CD14-positive monocyte (primary cell): ENCODE measurements at regions not wholly inside any gene's neighbourhood (a gene's known extent, or its start where the extent isn't known, plus 50 kb on each side); places are given as distances from the start of the nearest gene placed in this dataset.

Source experiments
- DNase-seq, 3 donors: peaks; one replicate each; pipeline ENCODE4 v3.0.0-alpha.2; 2011 to 2022
- H2AFZ ChIP-seq: 2 replicates; pipeline ENCODE4 v1.6.0; 2012; ENCODE audit warnings: mild to moderate bottlenecking, low read depth, low read length, inconsistent platforms; ENCODE audit not compliant: insufficient read depth, poor library complexity, severe bottlenecking
- H3K27ac ChIP-seq, 2 donors: 1 replicate in 1 of 2; 2 replicates in 1 of 2; pipeline ENCODE4 v1.5.1; 2012 to 2013; ENCODE audit warnings: low read length in 2 of 2, control low read depth in 1 of 2, inconsistent platforms in 1 of 2, low read depth in 1 of 2, mild to moderate bottlenecking in 1 of 2
- H3K27me3 ChIP-seq, 2 donors: one replicate each; pipeline versions ENCODE4 v1.6.0 to v1.6.1; 2011 to 2013; ENCODE audit warnings: low read length in 2 of 2; ENCODE audit not compliant: control insufficient read depth in 2 of 2, insufficient read depth in 2 of 2
- H3K36me3 ChIP-seq, 2 donors: replicated peaks in 1 of 2; 1 replicate in 1 of 2; 2 replicates in 1 of 2; pipeline versions ENCODE4 v1.5.1 to v1.6.1; 2012 to 2013; ENCODE audit warnings: low read length in 2 of 2, control low read depth in 1 of 2, inconsistent platforms in 1 of 2, mild to moderate bottlenecking in 1 of 2; ENCODE audit not compliant: insufficient read depth in 2 of 2, control insufficient read depth in 1 of 2
- H3K4me1 ChIP-seq, 2 donors: 1 replicate in 1 of 2; 2 replicates in 1 of 2; pipeline versions ENCODE4 v1.5.1 to v1.6.1; 2012 to 2013; ENCODE audit warnings: low read length in 2 of 2, control low read depth in 1 of 2, inconsistent platforms in 1 of 2, mild to moderate bottlenecking in 1 of 2, moderate library complexity in 1 of 2; ENCODE audit not compliant: insufficient read depth in 2 of 2, control insufficient read depth in 1 of 2
- H3K4me2 ChIP-seq: replicated peaks from 2 replicates; pipeline ENCODE3; 2012; ENCODE audit warnings: low read length, moderate library complexity, mild to moderate bottlenecking; ENCODE audit not compliant: poor library complexity, severe bottlenecking; ENCODE audit errors: extremely low read depth
- H3K4me3 ChIP-seq, 3 experiments: fragments of 200-600 bp in 1 of 3; sonication (generic) in 1 of 3; replicated peaks in 1 of 3; 1 replicate in 2 of 3; 2 replicates in 1 of 3; pipeline ENCODE4 v1.5.1; 2011 to 2013; ENCODE audit warnings: low read length in 3 of 3, mild to moderate bottlenecking in 3 of 3, control low read depth in 2 of 3, low read depth in 2 of 3, inconsistent platforms in 1 of 3, moderate library complexity in 1 of 3
- H3K79me2 ChIP-seq: 2 replicates; pipeline ENCODE4 v1.6.0; 2012; ENCODE audit warnings: mild to moderate bottlenecking, control low read depth, inconsistent platforms, low read length, moderate library complexity; ENCODE audit not compliant: insufficient read depth
- H3K9ac ChIP-seq: 2 replicates; pipeline ENCODE4 v1.6.0; 2017; ENCODE audit warnings: low read length, mild to moderate bottlenecking; ENCODE audit not compliant: insufficient read depth, poor library complexity, severe bottlenecking
- H3K9me3 ChIP-seq, 2 donors: replicated peaks in 1 of 2; 1 replicate in 1 of 2; 2 replicates in 1 of 2; pipeline versions ENCODE4 v1.5.1 to v1.6.1; 2012 to 2013; ENCODE audit warnings: low read length in 2 of 2, control low read depth in 1 of 2; ENCODE audit not compliant: control insufficient read depth in 1 of 2, insufficient read depth in 1 of 2
- H4K20me1 ChIP-seq: 2 replicates; pipeline ENCODE4 v1.6.0; 2012; ENCODE audit warnings: mild to moderate bottlenecking, low read length, control low read depth, moderate library complexity; ENCODE audit not compliant: insufficient read depth
- H3K27ac Mint-ChIP-seq, 7 donors: one replicate each; pipeline ENCODE4 v1.8.0; 2020; ENCODE audit warnings: mild to moderate bottlenecking in 7 of 7, mixed read lengths in 7 of 7, moderate library complexity in 6 of 7, inconsistent platforms in 2 of 7
- H3K27me3 Mint-ChIP-seq, 3 donors: one replicate each; pipeline ENCODE4 v1.8.0; 2021 to 2022; ENCODE audit warnings: low read depth in 3 of 3, mild to moderate bottlenecking in 3 of 3, mixed read lengths in 3 of 3, moderate library complexity in 3 of 3, inconsistent platforms in 1 of 3
- H3K36me3 Mint-ChIP-seq, 2 donors: one replicate each; pipeline ENCODE4 v1.8.0; 2020; ENCODE audit warnings: mixed read lengths in 2 of 2, inconsistent platforms in 1 of 2, mild to moderate bottlenecking in 1 of 2
- H3K4me1 Mint-ChIP-seq: one replicate; pipeline ENCODE4 v1.8.0; 2020; ENCODE audit warnings: mild to moderate bottlenecking, mixed read lengths
- H3K4me3 Mint-ChIP-seq, 2 donors: one replicate each; pipeline ENCODE4 v1.8.0; 2020; ENCODE audit warnings: mild to moderate bottlenecking in 2 of 2, mixed read lengths in 2 of 2, moderate library complexity in 1 of 2
- H3K9me3 Mint-ChIP-seq, 7 donors: one replicate each; pipeline ENCODE4 v1.8.0; 2020 to 2022; ENCODE audit warnings: mixed read lengths in 7 of 7, mild to moderate bottlenecking in 6 of 7, moderate library complexity in 6 of 7, inconsistent platforms in 2 of 7
- CTCF ChIP-seq: fragments of 200-600 bp; IDR thresholded peaks from one replicate; pipeline ENCODE4 v1.8.0; 2022; ENCODE audit warnings: antibody characterized with exemption, mild to moderate bottlenecking
- WGBS: methylation state at CpG from one replicate; pipeline ENCODE4 v1.1.5; 2013; ENCODE audit warnings: missing lambda C conversion rate; ENCODE audit not compliant: insufficient coverage; 5-methylcytosine and 5-hydroxymethylcytosine counted together
- intact Hi-C, 2 donors: fragments of 100-400 bp; cut with micrococcal nuclease; formaldehyde crosslinking; loops; one replicate each; pipeline versions ENCODE4 v1.15.0 to v1.15.1; 2023

GRCh38 chr4:148717988-148718387, 275.8 kb upstream of the NR3C2 start:
- Histone ChIP-seq H3K4me3 (no peak overlapping the region), H2AFZ (no peak overlapping the region), H3K79me2 (no peaks in the 10 kb centered on the region), H3K4me2 (no peak overlapping the region), H3K27me3 (no peaks in the 10 kb centered on the region), H3K9me3 (peaks cover 0 to 6% of the 10 kb centered on the region in 2 donors), H3K36me3 (no peaks in the 10 kb centered on the region), H3K4me1 (no peaks in the 10 kb centered on the region), H3K27ac (no peak overlapping the region), H4K20me1 (no peaks in the 10 kb centered on the region), H3K9ac (no peak overlapping the region)
- H3K36me3 Mint-ChIP-seq: no peaks in the 10 kb centered on the region
- intact Hi-C loops: no loop called here
- no peak for DNase-seq
- no peak for TF ChIP-seq CTCF
- no peak overlapping the region for H3K4me3 Mint-ChIP-seq
- 57% methylated on average over 1 of the region's 2 CpGs for WGBS
- peaks cover 0 to 6% (median 2%) of the 10 kb centered on the region in 7 donors for H3K9me3 Mint-ChIP-seq
- H3K4me1 Mint-ChIP-seq: no peaks in the 10 kb centered on the region
- no peaks in the 10 kb centered on the region for H3K27me3 Mint-ChIP-seq
- H3K27ac Mint-ChIP-seq: no peak overlapping the region

DNA sequence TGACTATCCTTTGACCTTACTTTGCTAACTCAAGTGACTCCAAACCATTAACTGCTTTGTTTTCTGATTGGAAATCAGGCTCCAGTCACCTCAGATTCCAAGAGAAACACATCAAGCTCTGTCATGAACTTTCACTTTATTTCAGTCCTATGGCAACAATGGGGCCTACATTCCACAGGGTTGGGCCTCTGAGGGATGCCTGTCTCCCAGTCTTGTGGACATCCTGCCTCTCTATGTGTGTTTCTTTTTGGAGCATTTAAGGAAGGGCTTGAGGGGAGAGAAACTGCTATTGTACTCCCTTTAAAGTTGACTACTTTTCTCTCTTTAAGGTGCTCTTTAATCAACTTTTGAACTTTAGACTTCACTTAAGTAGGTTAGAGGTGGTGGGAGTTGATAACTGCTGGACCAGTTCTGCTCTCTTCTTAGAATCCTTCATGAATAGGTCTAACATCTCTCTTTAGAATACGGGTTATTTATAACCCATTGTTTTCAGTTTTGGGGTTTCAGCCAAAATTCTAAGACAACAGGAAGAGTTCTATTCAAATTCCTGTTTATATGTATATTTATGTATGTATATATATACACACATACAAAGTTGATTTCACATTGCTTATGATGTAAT, 274.3 kb upstream of the NR3C2 start:
- no CpG with 5 or more reads among the region's 1 CpG for WGBS
- H3K27ac ChIP-seq: no peak overlapping the region
- no peaks in the 10 kb centered on the region for H3K27me3 ChIP-seq
- H3K9me3 Mint-ChIP-seq: peaks cover 0 to 5% (median 3%) of the 10 kb centered on the region in 7 donors
- H3K27ac Mint-ChIP-seq: no peak overlapping the region
- no peaks in the 10 kb centered on the region for H4K20me1 ChIP-seq
- intact Hi-C loops: no loop called here
- H3K4me3 Mint-ChIP-seq: no peak overlapping the region
- no peak overlapping the region for H3K4me2 ChIP-seq
- H2AFZ ChIP-seq: no peak overlapping the region
- H3K9me3 ChIP-seq: peaks cover 0 to 6% of the 10 kb centered on the region in 2 donors
- no peak for TF ChIP-seq CTCF
- no peaks in the 10 kb centered on the region for H3K79me2 ChIP-seq
- DNase-seq: no peak
- H3K27me3 Mint-ChIP-seq: no peaks in the 10 kb centered on the region
- H3K36me3 Mint-ChIP-seq: no peaks in the 10 kb centered on the region
- H3K4me1 Mint-ChIP-seq: no peaks in the 10 kb centered on the region
- no peaks in the 10 kb centered on the region for H3K36me3 ChIP-seq
- H3K4me3 ChIP-seq: no peak overlapping the region
- H3K4me1 ChIP-seq: no peaks in the 10 kb centered on the region
- no peak overlapping the region for H3K9ac ChIP-seq
